Astrocyte (in vitro differentiated cells and primary cell): ENCODE measurements at regions not wholly inside any gene's neighbourhood (a gene's known extent, or its start where the extent isn't known, plus 50 kb on each side); places are given as distances from the start of the nearest gene placed in this dataset.

ENCODE experiments used
- DNase-seq: peaks from one replicate; pipeline ENCODE4 v3.0.0-alpha.2; 2010; ENCODE audit warnings: low read depth
- FAIRE-seq: peaks from 2 replicates; lab custom pipeline; 2011; peaks lifted over from hg19 to GRCh38; lab: Jason Lieb, UNC
- H2AFZ ChIP-seq: 2 replicates; pipeline ENCODE4 v1.6.0; 2012; ENCODE audit warnings: low read depth, low read length, inconsistent platforms
- H3K27ac ChIP-seq: 2 replicates; pipeline ENCODE4 v1.5.1; 2011; ENCODE audit warnings: low read depth, low read length, inconsistent platforms
- H3K27me3 ChIP-seq: 2 replicates; pipeline ENCODE4 v1.6.0; 2011; ENCODE audit warnings: low read length, inconsistent platforms; ENCODE audit not compliant: insufficient read depth
- H3K36me3 ChIP-seq: 2 replicates; pipeline ENCODE4 v1.5.1; 2011; ENCODE audit warnings: low read length, inconsistent platforms; ENCODE audit not compliant: insufficient read depth
- H3K4me1 ChIP-seq: 2 replicates; pipeline ENCODE4 v1.5.1; 2011; ENCODE audit warnings: low read length, inconsistent platforms; ENCODE audit not compliant: insufficient read depth
- H3K4me2 ChIP-seq: 2 replicates; pipeline ENCODE4 v1.6.0; 2012; ENCODE audit warnings: low read length, inconsistent platforms
- H3K4me3 ChIP-seq: 2 replicates; pipeline ENCODE4 v1.5.1; 2011; ENCODE audit warnings: low read depth, mild to moderate bottlenecking, low read length, inconsistent platforms; ENCODE audit not compliant: insufficient read depth
- H3K79me2 ChIP-seq: 2 replicates; pipeline ENCODE4 v1.6.0; 2012; ENCODE audit warnings: mild to moderate bottlenecking, low read length, inconsistent platforms; ENCODE audit not compliant: insufficient read depth
- H3K9ac ChIP-seq: 2 replicates; pipeline ENCODE4 v1.6.0; 2012; ENCODE audit warnings: mild to moderate bottlenecking, low read length, inconsistent platforms
- H3K9me3 ChIP-seq: 2 replicates; pipeline ENCODE4 v1.5.1; 2012; ENCODE audit warnings: low read depth, mild to moderate bottlenecking, low read length, inconsistent platforms; ENCODE audit not compliant: insufficient read depth
- H4K20me1 ChIP-seq: 2 replicates; pipeline ENCODE4 v1.6.0; 2012; ENCODE audit warnings: low read length, inconsistent platforms; ENCODE audit not compliant: insufficient read depth
- H3K27ac Mint-ChIP-seq: one replicate; pipeline ENCODE4 v1.8.0; 2021; ENCODE audit warnings: mild to moderate bottlenecking, mixed read lengths; ENCODE audit not compliant: unreplicated experiment
- H3K27me3 Mint-ChIP-seq: one replicate; pipeline ENCODE4 v1.8.0; 2021; ENCODE audit warnings: low read depth, mixed read lengths; ENCODE audit not compliant: unreplicated experiment
- H3K36me3 Mint-ChIP-seq: one replicate; pipeline ENCODE4 v1.8.0; 2021; ENCODE audit warnings: low read depth, mixed read lengths; ENCODE audit not compliant: unreplicated experiment
- H3K4me1 Mint-ChIP-seq: one replicate; pipeline ENCODE4 v1.8.0; 2021; ENCODE audit warnings: low read depth, mixed read lengths; ENCODE audit not compliant: unreplicated experiment
- H3K4me3 Mint-ChIP-seq: one replicate; pipeline ENCODE4 v1.8.0; 2021; ENCODE audit warnings: mild to moderate bottlenecking, moderate library complexity, mixed read lengths; ENCODE audit not compliant: unreplicated experiment
- H3K9me3 Mint-ChIP-seq: one replicate; pipeline ENCODE4 v1.8.0; 2021; ENCODE audit warnings: mild to moderate bottlenecking, mixed read lengths; ENCODE audit not compliant: unreplicated experiment
- CTCF ChIP-seq: IDR thresholded peaks from 2 replicates; pipeline ENCODE4 v1.5.1; 2011; ENCODE audit warnings: low read depth, mild to moderate bottlenecking, inconsistent platforms, low read length, moderate library complexity; ENCODE audit not compliant: insufficient read depth
- EZH2 ChIP-seq: IDR thresholded peaks from 2 replicates; pipeline ENCODE4 v1.6.1; 2012; ENCODE audit warnings: mild to moderate bottlenecking, low read length, inconsistent platforms; ENCODE audit not compliant: insufficient read depth

- Histone ChIP-seq H3K4me3 (no peak overlapping the region), H3K36me3 (no peaks in the 10 kb centered on the region), H2AFZ (no peak overlapping the region), H4K20me1 (no peaks in the 10 kb centered on the region), H3K79me2 (no peaks in the 10 kb centered on the region), H3K27me3 (no peaks in the 10 kb centered on the region), H3K4me1 (no peaks in the 10 kb centered on the region), H3K9ac (no peak overlapping the region), H3K4me2 (no peak overlapping the region), H3K9me3 (peaks cover 9% of the 10 kb centered on the region), H3K27ac (no peak overlapping the region)
- Mint-ChIP-seq H3K4me3 (no peak overlapping the region), H3K36me3 (no peaks in the 10 kb centered on the region), H3K27ac (no peak overlapping the region), H3K27me3 (no peaks in the 10 kb centered on the region), H3K9me3 (peaks cover 7% of the 10 kb centered on the region), H3K4me1 (no peaks in the 10 kb centered on the region)
- FAIRE-seq (no peak), DNase-seq (no peak)
- TF ChIP-seq CTCF = no peak
- TF ChIP-seq EZH2 = no peak
Measured at GRCh38 chr2:153668923-153669322, 190.4 kb upstream of the RPRM start.

- Mint-ChIP-seq H3K4me3 (no peak overlapping the region), H3K9me3 (no peaks in the 10 kb centered on the region), H3K27me3 (no peaks in the 10 kb centered on the region), H3K36me3 (no peaks in the 10 kb centered on the region), H3K4me1 (no peaks in the 10 kb centered on the region), H3K27ac (no peak overlapping the region)
- Histone ChIP-seq H3K27me3 (no peaks in the 10 kb centered on the region), H3K9me3 (no peaks in the 10 kb centered on the region), H3K4me3 (no peak overlapping the region), H2AFZ (no peak overlapping the region), H3K9ac (no peak overlapping the region), H3K4me1 (no peaks in the 10 kb centered on the region), H3K79me2 (no peaks in the 10 kb centered on the region), H3K27ac (no peak overlapping the region), H3K4me2 (no peak overlapping the region), H4K20me1 (no peaks in the 10 kb centered on the region), H3K36me3 (no peaks in the 10 kb centered on the region)
- no peak for DNase-seq
- TF ChIP-seq EZH2 = no peak
- no peak for TF ChIP-seq CTCF
- FAIRE-seq = no peak
Measured at GRCh38 chr2:153710128-153710527, 161.6 kb upstream of the GALNT13 start.

DNA sequence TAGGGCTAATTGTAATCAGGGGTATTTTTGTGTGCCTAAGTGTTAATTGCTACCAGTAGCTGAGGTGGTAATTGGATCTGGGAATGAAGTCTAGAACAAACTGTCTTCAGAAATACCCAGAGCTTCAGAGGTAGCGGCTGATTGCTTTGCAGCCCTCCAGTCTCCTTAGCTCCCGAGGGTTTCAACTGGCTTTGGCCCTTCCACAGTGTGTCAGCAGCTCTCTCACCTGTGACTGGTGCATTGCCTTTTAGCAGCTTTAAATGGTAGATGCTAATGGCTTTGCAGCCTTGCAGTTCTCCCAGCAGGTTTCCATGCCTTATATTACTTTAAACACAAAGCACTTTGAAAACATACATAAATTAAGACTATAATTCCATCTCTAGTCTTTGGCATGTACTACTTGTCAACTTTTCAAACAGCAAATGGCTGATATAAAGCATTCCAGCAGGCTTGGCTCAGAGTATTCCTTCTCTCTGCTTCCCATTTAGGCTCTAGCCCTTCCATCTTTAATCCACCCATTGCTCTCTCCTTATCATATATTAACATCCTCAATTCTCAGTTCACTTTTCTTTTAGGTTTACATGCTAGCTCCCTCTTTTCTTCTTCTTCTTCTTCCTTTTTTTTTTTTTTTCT lies 156.4 kb upstream of the GALNT13 start:
- peaks cover 2% of the 10 kb centered on the region for H3K9me3 ChIP-seq
- H3K4me1 Mint-ChIP-seq = no peaks in the 10 kb centered on the region
- H3K27ac Mint-ChIP-seq = no peak overlapping the region
- no peaks in the 10 kb centered on the region for H3K79me2 ChIP-seq
- no peak overlapping the region for H3K4me2 ChIP-seq
- DNase-seq (no peak), FAIRE-seq (no peak)
- no peaks in the 10 kb centered on the region for H3K36me3 Mint-ChIP-seq
- no peaks in the 10 kb centered on the region for H3K36me3 ChIP-seq
- TF ChIP-seq CTCF = no peak
- no peak for TF ChIP-seq EZH2
- H3K27ac ChIP-seq = no peak overlapping the region
- no peak overlapping the region for H3K4me3 ChIP-seq
- H3K9ac ChIP-seq = no peak overlapping the region
- H3K9me3 Mint-ChIP-seq = no peaks in the 10 kb centered on the region
- no peak overlapping the region for H3K4me3 Mint-ChIP-seq
- H3K27me3 ChIP-seq = no peaks in the 10 kb centered on the region
- no peaks in the 10 kb centered on the region for H4K20me1 ChIP-seq
- H2AFZ ChIP-seq = no peak overlapping the region
- no peaks in the 10 kb centered on the region for H3K4me1 ChIP-seq
- no peaks in the 10 kb centered on the region for H3K27me3 Mint-ChIP-seq
